Gastroesophageal sphincter (tissue), 4 donors: ENCODE measurements at regions not wholly inside any gene's neighbourhood (a gene's known extent, or its start where the extent isn't known, plus 50 kb on each side); places are given as distances from the start of the nearest gene placed in this dataset.

Source experiments
- ATAC-seq: fragments of 150-250 bp; one replicate; pipeline ENCODE4 v1.9.1; 2016; ENCODE audit warnings: mild to moderate bottlenecking, moderate library complexity
- H3K27ac ChIP-seq, 4 donors: fragments of 200-600 bp; sonication (generic) in 3 of 4; 1 replicate in 3 of 4; 2 replicates in 1 of 4; pipeline ENCODE4 v1.5.1; 2016 to 2019
- H3K27me3 ChIP-seq: fragments of 200-600 bp; sonication (generic); one replicate; pipeline ENCODE4 v1.5.1; 2019
- H3K36me3 ChIP-seq, 2 donors: fragments of 200-600 bp; sonication (generic); one replicate each; pipeline ENCODE4 v1.5.1; 2019; ENCODE audit warnings: control low read depth in 1 of 2
- H3K4me1 ChIP-seq, 3 donors: fragments of 200-600 bp; sonication (generic); 1 replicate in 2 of 3; 2 replicates in 1 of 3; pipeline ENCODE4 v1.5.1; 2016 to 2019; ENCODE audit warnings: control low read depth in 2 of 3
- H3K4me3 ChIP-seq, 2 donors: fragments of 200-600 bp; sonication (generic); one replicate each; pipeline ENCODE4 v1.5.1; 2019; ENCODE audit warnings: mild to moderate bottlenecking in 1 of 2, moderate library complexity in 1 of 2
- H3K9me3 ChIP-seq, 3 donors: fragments of 200-600 bp; sonication (generic); one replicate each; pipeline ENCODE4 v1.5.1; 2017 to 2019; ENCODE audit warnings: control low read depth in 2 of 3
- EP300 ChIP-seq: sonication (generic); formaldehyde crosslinking; IDR thresholded peaks from one replicate; pipeline ENCODE4 v1.6.1; 2017; ENCODE audit warnings: antibody characterized with exemption, mild to moderate bottlenecking
- POLR2A ChIP-seq, 2 donors: fragments of 450-650 bp; IDR thresholded peaks; one replicate each; pipeline ENCODE4 v1.6.1; 2017; ENCODE audit warnings: antibody characterized with exemption in 2 of 2, mild to moderate bottlenecking in 2 of 2, moderate library complexity in 1 of 2
- POLR2AphosphoS5 ChIP-seq: sonication (generic); formaldehyde crosslinking; IDR thresholded peaks from one replicate; pipeline ENCODE4 v1.6.1; 2017; ENCODE audit warnings: antibody characterized with exemption
- WGBS, 2 donors: methylation state at CpG; one replicate each; pipeline ENCODE4 v1.1.5; 2018; ENCODE audit warnings: low coverage in 1 of 2; 5-methylcytosine and 5-hydroxymethylcytosine counted together
- TF ChIP-seq, protein P1 (sequence below), 4 experiments: fragments of 200-600 bp in 2 of 4; fragments of 450-650 bp in 2 of 4; sonication (generic) in 1 of 4; IDR thresholded peaks; one replicate each; pipeline ENCODE4 v1.5.1; 2017 to 2019; ENCODE audit warnings: antibody characterized with exemption in 4 of 4, mild to moderate bottlenecking in 2 of 4, moderate library complexity in 2 of 4

DNA sequence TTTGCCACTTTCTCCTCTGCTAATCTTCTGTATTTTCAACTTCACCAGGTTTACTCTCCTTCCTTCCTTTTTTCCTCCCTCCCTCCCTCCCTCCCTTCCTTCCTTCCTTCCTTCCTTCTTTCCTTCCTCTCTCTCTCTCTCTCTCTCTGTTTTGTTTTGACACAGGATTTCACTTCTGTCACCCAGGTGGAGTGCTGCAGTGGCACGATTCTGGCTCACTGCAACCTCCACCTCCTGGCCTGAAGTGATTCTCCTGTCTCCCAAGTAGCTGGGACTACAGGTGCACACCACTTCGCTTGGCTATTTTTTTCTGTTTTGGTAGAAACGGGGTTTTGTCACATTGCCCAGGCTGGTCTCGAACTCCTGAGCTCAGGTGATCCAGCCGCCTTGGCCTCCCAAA, 181.2 kb upstream of the BTG1 start:
- no peaks in the 10 kb centered on the region for H3K9me3 ChIP-seq
- ATAC-seq, result no peak
- H3K4me1 ChIP-seq, result no peaks in the 10 kb centered on the region
- no peak for TF ChIP-seq EP300
- TF ChIP-seq, protein P1, sequence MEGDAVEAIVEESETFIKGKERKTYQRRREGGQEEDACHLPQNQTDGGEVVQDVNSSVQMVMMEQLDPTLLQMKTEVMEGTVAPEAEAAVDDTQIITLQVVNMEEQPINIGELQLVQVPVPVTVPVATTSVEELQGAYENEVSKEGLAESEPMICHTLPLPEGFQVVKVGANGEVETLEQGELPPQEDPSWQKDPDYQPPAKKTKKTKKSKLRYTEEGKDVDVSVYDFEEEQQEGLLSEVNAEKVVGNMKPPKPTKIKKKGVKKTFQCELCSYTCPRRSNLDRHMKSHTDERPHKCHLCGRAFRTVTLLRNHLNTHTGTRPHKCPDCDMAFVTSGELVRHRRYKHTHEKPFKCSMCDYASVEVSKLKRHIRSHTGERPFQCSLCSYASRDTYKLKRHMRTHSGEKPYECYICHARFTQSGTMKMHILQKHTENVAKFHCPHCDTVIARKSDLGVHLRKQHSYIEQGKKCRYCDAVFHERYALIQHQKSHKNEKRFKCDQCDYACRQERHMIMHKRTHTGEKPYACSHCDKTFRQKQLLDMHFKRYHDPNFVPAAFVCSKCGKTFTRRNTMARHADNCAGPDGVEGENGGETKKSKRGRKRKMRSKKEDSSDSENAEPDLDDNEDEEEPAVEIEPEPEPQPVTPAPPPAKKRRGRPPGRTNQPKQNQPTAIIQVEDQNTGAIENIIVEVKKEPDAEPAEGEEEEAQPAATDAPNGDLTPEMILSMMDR (IDR thresholded peaks at IDR 0.05), result no peak
- TF ChIP-seq POLR2AphosphoS5, result no peak
- no peak for TF ChIP-seq POLR2A (IDR thresholded peaks at IDR 0.05)
- WGBS, 2 donors, result 87% methylated on average over 4 of the region's 5 CpGs; no CpG with 5 or more reads in 1 of the 2 donors
- no peak overlapping the region for H3K4me3 ChIP-seq
- no peaks in the 10 kb centered on the region for H3K27me3 ChIP-seq
- H3K27ac ChIP-seq, result no peak overlapping the region
- no peaks in the 10 kb centered on the region for H3K36me3 ChIP-seq

DNA sequence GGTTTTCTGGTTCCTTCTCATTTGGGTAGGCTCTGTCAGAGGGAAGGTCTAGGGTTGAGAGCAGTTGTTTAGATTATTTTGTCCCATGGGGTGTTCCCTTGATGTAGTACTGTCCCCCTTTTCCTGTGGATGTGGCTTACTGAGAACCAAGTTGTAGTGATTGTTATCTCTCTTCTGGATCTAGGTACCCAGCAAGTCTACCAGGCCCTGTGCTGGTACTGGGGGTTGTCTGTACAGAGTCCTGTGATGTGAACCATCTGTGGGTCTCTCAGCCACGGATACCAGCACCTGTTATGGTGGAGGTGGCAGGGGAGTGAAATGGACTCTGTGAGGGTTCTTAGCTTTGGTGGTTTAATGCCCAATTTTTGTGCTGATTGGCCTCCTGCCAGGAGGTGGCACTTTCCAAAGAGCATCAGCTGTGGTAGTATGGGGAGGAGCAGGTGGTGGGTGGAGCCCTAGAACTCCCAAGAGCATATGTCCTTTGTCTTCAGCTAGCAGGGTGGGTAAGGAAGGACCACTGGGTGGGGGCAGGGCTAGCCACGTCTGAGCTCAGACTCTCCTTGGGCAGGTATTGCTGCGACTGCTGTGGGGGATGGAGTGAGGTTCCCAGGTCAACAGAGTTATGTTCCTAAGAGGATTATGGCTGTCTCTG, 179.3 kb upstream of the BTG1 start:
- Histone ChIP-seq H3K9me3 (no peaks in the 10 kb centered on the region), H3K36me3 (no peaks in the 10 kb centered on the region), H3K4me1 (no peaks in the 10 kb centered on the region), H3K27me3 (no peaks in the 10 kb centered on the region), H3K4me3 (no peak overlapping the region), H3K27ac (no peak overlapping the region)
- WGBS, 2 donors, result 70% methylated on average over 2 of the region's 3 CpGs; no CpG with 5 or more reads in 1 of the 2 donors
- ATAC-seq, result no peak
- no peak for TF ChIP-seq POLR2AphosphoS5
- TF ChIP-seq, protein P1 (IDR thresholded peaks at IDR 0.05), result no peak
- no peak for TF ChIP-seq POLR2A (IDR thresholded peaks at IDR 0.05)
- TF ChIP-seq EP300, result no peak

DNA sequence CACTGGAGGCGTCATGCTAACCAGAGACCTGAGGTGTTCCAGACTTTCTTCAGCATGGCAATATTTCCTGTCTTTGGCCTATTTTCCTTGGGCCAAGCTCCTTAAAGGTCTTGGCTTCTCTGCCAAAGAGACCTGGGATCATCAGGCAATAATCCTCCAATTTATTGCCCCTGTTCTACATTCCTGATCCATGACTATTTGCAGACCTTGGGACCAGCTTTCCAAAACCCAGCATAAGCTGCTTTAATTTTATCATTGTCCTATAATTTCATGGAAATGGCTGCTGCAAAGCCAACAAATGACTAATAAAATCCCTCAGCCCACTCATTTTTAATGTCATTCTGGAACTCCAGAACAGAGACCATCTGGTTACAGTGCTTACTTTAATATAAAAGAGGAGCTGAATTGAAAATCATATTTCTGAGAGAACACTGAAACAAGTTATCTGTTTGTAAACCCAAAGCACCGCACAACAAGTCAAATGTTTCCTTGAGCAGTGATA, 166.9 kb upstream of the BTG1 start:
- H3K4me3 ChIP-seq, result no peak overlapping the region
- TF ChIP-seq POLR2A (IDR thresholded peaks at IDR 0.05), result no peak
- TF ChIP-seq, protein P1 (IDR thresholded peaks at IDR 0.05), result no peak
- TF ChIP-seq EP300, result no peak
- TF ChIP-seq POLR2AphosphoS5, result no peak
- no peaks in the 10 kb centered on the region for H3K36me3 ChIP-seq
- H3K4me1 ChIP-seq, result no peaks in the 10 kb centered on the region
- H3K27me3 ChIP-seq, result no peaks in the 10 kb centered on the region
- 71 to 75% methylated on average over 1 to 2 of the region's 2 CpGs for WGBS, 2 donors
- no peak overlapping the region for H3K27ac ChIP-seq
- no peaks in the 10 kb centered on the region for H3K9me3 ChIP-seq
- no peak for ATAC-seq

DNA sequence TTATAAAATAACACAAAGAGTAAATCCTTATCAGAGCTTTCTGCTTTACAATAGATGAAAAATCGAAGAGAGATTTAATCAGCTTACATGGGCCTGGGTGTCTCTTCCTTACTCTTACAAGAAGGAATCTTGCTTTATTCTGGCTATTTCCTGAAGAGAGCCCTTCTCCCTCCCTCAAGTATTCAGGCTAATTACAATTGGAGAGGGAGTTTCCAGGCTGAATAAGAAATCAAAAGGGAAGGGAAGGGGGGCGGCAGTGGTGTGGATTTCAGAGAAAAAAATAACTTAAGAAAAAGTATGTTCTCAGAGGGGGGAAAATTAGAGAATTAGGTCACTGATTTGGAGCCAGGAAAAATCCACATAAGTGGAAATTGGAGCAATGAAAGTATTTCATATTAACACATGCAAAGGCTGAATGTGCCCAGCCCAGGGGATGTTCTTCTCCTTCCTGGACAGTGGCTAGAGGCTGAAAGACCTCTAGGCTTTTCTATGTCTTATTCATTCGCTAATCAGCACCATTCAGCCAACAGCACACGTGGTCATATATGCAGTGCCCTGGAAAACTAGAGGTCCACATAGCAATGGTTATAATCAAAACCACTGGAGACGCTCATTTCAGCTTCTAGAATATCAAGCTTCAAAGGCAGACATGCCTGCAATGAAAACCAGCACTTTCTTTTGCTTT, 158.9 kb upstream of the BTG1 start:
- no peak for ATAC-seq
- H3K27ac ChIP-seq, result no peak overlapping the region

More for the DNA sequence above, 158.9 kb upstream of the BTG1 start:
- no peak overlapping the region for H3K4me3 ChIP-seq
- no peaks in the 10 kb centered on the region for H3K36me3 ChIP-seq
- 46 to 47% methylated on average over 5 of the region's 5 CpGs for WGBS, 2 donors
- peaks cover 0 to 9% (median 0%) of the 10 kb centered on the region in 3 donors for H3K4me1 ChIP-seq
- TF ChIP-seq POLR2AphosphoS5 (no peak), EP300 (no peak), POLR2A (IDR thresholded peaks at IDR 0.05) (no peak)
- TF ChIP-seq, protein P1 (IDR thresholded peaks at IDR 0.05), result no peak
- no peaks in the 10 kb centered on the region for H3K9me3 ChIP-seq
- H3K27me3 ChIP-seq, result no peaks in the 10 kb centered on the region
